ENCODE measurements at regions not wholly inside any gene's neighbourhood (a gene's known extent, or its start where the extent isn't known, plus 50 kb on each side); places are given as distances from the start of the nearest gene placed in this dataset.

DNA sequence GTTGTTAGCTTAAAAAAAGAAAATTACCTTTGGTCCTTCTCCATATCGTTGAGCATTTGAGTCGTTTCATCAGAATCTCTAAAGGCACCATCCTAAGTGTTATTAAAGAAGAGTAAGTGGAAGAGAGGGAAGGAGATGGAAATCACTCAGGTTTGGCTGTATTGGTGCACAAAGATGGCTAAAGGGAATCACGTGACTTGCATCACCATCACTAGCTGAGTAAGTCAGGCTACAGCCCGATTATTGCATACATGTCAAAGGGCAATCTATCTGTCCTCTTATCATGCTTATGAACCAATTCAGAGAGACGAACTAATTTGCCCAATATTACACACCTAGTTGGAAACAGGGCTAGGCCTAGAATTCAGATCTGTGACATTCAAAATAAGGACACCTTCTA is 137.6 kb downstream of the CMPK2 start:
- Histone ChIP-seq H3K9me3 (ENCODE audit: control insufficient read depth, insufficient read depth, low read depth, low read length) (no peaks in the 10 kb centered on the region), H3K4me1 (ENCODE audit: control insufficient read depth, insufficient read depth, low read length) (no peaks in the 10 kb centered on the region), H3K27ac (ENCODE audit: low read length) (no peak overlapping the region), H3K4me3 (ENCODE audit: low read depth in 2 of 2, low read length in 2 of 2) (no peak overlapping the region), H3K27me3 (ENCODE audit: control insufficient read depth, insufficient read depth, low read length) (no peaks in the 10 kb centered on the region), H3K36me3 (ENCODE audit: control insufficient read depth, insufficient read depth, low read length) (no peaks in the 10 kb centered on the region)
- CTCF ChIA-PET = no interaction called here
- DNase-seq (ENCODE audit: low read depth, low spot score) (no peak), ATAC-seq (no peak)
- TF ChIP-seq, protein P1, sequence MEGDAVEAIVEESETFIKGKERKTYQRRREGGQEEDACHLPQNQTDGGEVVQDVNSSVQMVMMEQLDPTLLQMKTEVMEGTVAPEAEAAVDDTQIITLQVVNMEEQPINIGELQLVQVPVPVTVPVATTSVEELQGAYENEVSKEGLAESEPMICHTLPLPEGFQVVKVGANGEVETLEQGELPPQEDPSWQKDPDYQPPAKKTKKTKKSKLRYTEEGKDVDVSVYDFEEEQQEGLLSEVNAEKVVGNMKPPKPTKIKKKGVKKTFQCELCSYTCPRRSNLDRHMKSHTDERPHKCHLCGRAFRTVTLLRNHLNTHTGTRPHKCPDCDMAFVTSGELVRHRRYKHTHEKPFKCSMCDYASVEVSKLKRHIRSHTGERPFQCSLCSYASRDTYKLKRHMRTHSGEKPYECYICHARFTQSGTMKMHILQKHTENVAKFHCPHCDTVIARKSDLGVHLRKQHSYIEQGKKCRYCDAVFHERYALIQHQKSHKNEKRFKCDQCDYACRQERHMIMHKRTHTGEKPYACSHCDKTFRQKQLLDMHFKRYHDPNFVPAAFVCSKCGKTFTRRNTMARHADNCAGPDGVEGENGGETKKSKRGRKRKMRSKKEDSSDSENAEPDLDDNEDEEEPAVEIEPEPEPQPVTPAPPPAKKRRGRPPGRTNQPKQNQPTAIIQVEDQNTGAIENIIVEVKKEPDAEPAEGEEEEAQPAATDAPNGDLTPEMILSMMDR (IDR thresholded peaks at IDR 0.05) = no peak
- TF ChIP-seq TCF7L2 (IDR thresholded peaks at IDR 0.05; ENCODE audit: low read depth, low read length) (no peak), SIN3A (IDR thresholded peaks at IDR 0.05; ENCODE audit: borderline replicate concordance, insufficient read depth, low read depth, low read length) (no peak), POLR2AphosphoS5 (IDR thresholded peaks at IDR 0.05; ENCODE audit: low read depth, low read length) (no peak)
- TF ChIP-seq, protein P2, sequence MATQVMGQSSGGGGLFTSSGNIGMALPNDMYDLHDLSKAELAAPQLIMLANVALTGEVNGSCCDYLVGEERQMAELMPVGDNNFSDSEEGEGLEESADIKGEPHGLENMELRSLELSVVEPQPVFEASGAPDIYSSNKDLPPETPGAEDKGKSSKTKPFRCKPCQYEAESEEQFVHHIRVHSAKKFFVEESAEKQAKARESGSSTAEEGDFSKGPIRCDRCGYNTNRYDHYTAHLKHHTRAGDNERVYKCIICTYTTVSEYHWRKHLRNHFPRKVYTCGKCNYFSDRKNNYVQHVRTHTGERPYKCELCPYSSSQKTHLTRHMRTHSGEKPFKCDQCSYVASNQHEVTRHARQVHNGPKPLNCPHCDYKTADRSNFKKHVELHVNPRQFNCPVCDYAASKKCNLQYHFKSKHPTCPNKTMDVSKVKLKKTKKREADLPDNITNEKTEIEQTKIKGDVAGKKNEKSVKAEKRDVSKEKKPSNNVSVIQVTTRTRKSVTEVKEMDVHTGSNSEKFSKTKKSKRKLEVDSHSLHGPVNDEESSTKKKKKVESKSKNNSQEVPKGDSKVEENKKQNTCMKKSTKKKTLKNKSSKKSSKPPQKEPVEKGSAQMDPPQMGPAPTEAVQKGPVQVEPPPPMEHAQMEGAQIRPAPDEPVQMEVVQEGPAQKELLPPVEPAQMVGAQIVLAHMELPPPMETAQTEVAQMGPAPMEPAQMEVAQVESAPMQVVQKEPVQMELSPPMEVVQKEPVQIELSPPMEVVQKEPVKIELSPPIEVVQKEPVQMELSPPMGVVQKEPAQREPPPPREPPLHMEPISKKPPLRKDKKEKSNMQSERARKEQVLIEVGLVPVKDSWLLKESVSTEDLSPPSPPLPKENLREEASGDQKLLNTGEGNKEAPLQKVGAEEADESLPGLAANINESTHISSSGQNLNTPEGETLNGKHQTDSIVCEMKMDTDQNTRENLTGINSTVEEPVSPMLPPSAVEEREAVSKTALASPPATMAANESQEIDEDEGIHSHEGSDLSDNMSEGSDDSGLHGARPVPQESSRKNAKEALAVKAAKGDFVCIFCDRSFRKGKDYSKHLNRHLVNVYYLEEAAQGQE (IDR thresholded peaks at IDR 0.05; ENCODE audit: insufficient read depth in 1 of 2, low read depth in 2 of 2, low read length in 1 of 2) = no peak
- intact Hi-C loops (cut with micrococcal nuclease; ENCODE audit: unreplicated experiment) = no loop called here
- POLR2A ChIA-PET = no interaction called here
- in situ Hi-C loops (cut with HindIII; ENCODE audit: low pct_unique_long_range_greater_than_20kb, low sequenced_read_pairs) = no loop called here
- no TSS peak for BruUV-seq (replicated peaks)

DNA sequence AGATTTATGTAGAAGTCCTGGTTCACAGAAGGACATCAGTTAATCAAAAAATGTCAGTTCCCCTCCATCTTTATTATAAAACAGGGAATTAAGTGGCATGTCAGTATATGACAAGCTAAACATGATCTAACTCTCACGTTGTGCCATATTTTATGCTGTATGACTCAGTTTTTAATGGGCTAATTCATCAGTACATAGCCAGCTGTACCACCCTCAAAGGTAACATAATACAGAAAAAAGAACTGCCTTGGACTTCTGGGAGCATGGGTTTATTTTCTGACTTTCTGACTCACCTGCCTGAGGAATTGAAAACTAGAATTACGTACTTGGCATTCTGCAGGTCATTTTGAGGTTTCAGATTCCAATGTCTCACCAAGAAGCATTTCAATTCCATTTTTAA is 135.7 kb downstream of the CMPK2 start:
- Histone ChIP-seq H3K27ac (ENCODE audit: low read length) (no peak overlapping the region), H3K27me3 (ENCODE audit: control insufficient read depth, insufficient read depth, low read length) (no peaks in the 10 kb centered on the region), H3K9me3 (ENCODE audit: control insufficient read depth, insufficient read depth, low read depth, low read length) (no peaks in the 10 kb centered on the region), H3K4me3 (ENCODE audit: low read depth in 2 of 2, low read length in 2 of 2) (no peak overlapping the region), H3K4me1 (ENCODE audit: control insufficient read depth, insufficient read depth, low read length) (no peaks in the 10 kb centered on the region), H3K36me3 (ENCODE audit: control insufficient read depth, insufficient read depth, low read length) (no peaks in the 10 kb centered on the region)
- TF ChIP-seq TCF7L2 (IDR thresholded peaks at IDR 0.05; ENCODE audit: low read depth, low read length) = no peak
- TF ChIP-seq, protein P2 (IDR thresholded peaks at IDR 0.05; ENCODE audit: insufficient read depth in 1 of 2, low read depth in 2 of 2, low read length in 1 of 2) = no peak
- TF ChIP-seq, protein P1 (IDR thresholded peaks at IDR 0.05) = no peak
- TF ChIP-seq SIN3A (IDR thresholded peaks at IDR 0.05; ENCODE audit: borderline replicate concordance, insufficient read depth, low read depth, low read length) = no peak
- TF ChIP-seq POLR2AphosphoS5 (IDR thresholded peaks at IDR 0.05; ENCODE audit: low read depth, low read length) = no peak
- ChIA-PET CTCF (no interaction called here), POLR2A (no interaction called here)
- BruUV-seq (replicated peaks) = no TSS peak
- DNase-seq (ENCODE audit: low read depth, low spot score) = no peak
- no peak for ATAC-seq
- in situ Hi-C loops (cut with HindIII; ENCODE audit: low pct_unique_long_range_greater_than_20kb, low sequenced_read_pairs) = no loop called here
- intact Hi-C loops (cut with micrococcal nuclease; ENCODE audit: unreplicated experiment) = no loop called here
